GM12875 (cell line): ENCODE measurements at regions not wholly inside any gene's neighbourhood (a gene's known extent, or its start where the extent isn't known, plus 50 kb on each side); places are given as distances from the start of the nearest gene placed in this dataset.

ENCODE experiments used
- H3K4me3 ChIP-seq: one replicate; pipeline ENCODE4 v1.5.1; 2011; ENCODE audit warnings: low read depth, low read length, control low read depth
- TF ChIP-seq, protein P1 (sequence below): IDR thresholded peaks from 2 replicates; pipeline ENCODE4 v1.5.1; 2011; ENCODE audit warnings: low read depth, mild to moderate bottlenecking, control low read depth, inconsistent platforms, low read length, moderate library complexity, borderline replicate concordance; ENCODE audit not compliant: insufficient read depth

DNA sequence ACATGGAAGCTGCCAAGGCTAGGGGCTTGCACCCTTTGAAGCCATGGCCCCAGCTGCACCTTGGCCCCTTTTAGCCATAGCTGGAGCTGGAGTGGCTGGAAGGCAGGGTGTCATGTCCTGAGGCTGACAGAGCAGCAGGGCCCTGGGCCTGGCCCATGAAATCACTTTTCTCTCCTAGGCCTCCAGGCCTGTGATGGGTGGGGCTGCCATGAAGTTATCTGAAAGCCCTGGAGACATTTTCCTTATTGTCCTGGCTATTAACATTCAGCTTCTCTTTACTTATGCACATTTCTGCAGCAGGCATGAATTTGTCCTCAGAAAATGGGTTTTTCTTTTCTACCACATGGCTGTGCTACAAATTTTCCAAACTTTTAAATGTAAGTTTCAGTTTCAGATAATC lies 106.9 kb upstream of the ELMO1 start:
- TF ChIP-seq, protein P1, sequence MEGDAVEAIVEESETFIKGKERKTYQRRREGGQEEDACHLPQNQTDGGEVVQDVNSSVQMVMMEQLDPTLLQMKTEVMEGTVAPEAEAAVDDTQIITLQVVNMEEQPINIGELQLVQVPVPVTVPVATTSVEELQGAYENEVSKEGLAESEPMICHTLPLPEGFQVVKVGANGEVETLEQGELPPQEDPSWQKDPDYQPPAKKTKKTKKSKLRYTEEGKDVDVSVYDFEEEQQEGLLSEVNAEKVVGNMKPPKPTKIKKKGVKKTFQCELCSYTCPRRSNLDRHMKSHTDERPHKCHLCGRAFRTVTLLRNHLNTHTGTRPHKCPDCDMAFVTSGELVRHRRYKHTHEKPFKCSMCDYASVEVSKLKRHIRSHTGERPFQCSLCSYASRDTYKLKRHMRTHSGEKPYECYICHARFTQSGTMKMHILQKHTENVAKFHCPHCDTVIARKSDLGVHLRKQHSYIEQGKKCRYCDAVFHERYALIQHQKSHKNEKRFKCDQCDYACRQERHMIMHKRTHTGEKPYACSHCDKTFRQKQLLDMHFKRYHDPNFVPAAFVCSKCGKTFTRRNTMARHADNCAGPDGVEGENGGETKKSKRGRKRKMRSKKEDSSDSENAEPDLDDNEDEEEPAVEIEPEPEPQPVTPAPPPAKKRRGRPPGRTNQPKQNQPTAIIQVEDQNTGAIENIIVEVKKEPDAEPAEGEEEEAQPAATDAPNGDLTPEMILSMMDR, result no peak
- no peak overlapping the region for H3K4me3 ChIP-seq

DNA sequence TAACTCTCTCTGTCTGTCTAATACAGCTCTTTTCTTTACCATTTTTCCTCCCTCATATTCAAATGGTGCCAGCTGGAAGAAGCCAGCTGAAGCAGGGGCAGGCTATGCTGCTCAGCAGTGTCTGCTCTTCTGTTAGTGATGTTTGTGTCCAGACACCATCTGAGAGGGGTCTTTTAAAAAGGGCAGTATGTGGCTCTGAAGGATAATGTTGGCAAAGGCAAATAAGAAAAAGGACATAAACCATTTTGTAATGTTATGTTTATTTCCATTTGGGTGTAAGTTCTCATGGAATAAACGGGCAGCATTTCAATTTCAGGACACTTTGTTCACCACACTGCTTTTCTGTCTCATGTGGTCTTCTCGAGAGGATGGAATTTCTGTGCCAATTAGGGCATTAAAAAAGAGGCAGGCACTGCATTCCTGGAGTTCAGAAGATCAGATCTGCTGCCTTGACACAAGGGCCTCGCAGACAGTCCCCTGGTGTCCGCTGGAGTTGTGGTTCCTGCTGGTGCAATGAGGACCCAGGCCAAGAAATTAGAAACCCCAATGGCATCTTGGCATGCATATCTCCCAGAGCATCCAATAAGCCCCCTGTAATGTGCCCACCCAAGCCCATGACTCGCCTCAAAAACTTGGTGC lies 109.0 kb upstream of the ELMO1 start:
- TF ChIP-seq, protein P1, result no peak
- no peak overlapping the region for H3K4me3 ChIP-seq

DNA sequence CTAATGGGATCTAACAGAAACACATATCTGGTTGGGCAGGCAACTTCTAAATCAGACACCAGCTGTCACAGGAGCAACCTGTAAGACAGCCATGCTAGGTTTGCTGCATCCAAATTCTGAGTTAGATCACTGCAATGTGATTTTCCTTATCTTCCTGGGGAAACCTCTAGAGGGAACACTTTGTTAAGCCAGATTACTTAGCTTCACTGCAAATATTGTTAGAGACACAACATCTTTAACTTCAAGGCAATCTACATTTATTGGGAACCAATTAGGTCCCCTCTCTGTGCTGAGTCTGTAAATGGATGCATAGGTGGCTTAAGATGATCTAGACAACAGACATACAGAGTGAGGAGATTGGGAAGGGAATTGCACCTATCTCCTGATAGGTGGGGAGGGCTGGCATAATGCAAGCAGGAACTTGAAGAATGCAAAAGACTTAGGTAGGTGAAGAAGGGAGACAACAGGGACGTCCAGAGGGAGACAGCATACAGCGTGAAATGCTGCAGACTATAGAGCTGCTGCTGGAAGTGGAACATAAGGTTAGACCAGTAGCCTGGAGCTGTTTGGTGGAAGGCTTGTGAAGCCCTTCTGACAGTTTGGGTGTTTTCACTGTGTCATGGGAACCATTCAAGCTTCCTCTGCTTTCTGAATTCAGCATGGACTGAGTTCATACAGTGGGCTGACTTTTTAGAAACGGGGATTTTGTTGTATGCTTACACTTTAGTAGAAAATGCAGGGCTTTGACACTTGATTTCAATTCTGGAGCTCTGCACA lies 109.8 kb upstream of the ELMO1 start:
- TF ChIP-seq, protein P1, result no peak
- no peak overlapping the region for H3K4me3 ChIP-seq

DNA sequence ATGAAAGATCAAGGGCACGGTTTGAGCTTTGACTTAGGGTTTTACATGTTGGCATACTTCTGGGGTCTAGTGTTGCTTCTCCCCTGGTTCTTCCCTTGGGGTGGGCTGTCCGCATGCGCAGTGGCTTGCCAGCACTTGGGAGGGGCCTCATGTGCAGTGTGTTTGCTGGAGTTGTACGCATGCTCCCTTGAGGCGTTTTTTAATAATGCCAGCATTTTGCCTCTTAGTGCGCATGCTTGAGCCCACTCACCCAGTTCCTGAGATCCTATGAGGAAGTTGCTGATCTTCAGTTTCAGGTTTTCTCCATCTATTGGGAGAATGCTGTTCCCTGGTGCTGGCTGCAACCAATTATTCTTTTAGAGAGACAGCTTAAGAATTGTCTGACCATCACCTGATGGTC lies 113.4 kb upstream of the GPR141 start:
- TF ChIP-seq, protein P1, result no peak
- H3K4me3 ChIP-seq, result no peak overlapping the region

DNA sequence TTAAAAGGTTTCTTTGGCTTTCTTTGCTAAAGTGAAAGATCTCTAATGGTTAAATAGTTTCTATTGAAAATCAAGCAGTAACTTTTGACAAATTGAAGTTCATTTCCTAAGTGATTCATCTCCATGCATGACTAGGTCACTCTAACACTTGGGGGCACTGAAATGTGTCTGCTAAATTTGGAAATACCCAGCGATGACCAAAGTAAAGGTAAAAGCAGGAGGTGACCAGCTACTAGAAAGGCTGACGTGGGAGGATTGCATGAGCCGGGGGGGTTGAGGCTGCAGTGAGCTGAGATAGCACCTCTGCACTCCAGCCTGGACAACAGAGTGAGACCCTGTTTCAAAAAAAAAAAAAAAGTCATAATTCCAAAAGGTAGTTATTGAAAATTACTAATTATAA lies 111.8 kb upstream of the GPR141 start:
- H3K4me3 ChIP-seq, result no peak overlapping the region
- TF ChIP-seq, protein P1, result no peak

DNA sequence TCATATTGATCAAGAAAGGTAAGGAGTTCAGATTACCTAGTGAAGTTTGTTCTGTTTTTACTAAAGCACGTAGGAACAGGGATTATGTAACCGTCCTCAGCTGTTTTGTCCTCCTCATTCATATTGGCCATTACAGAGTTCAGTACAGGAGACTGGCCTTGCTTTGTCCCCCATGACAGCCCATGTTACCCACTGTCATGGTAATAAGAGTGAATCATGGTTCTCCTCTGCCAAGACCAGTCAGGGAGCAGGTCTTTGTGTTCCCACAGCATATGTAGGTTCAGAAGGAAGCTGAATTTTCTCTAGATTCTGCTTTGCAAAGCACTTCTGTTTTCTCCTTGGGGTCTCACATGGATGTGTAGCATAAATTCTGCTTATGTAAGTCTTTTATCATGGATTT lies 106.2 kb upstream of the GPR141 start:
- TF ChIP-seq, protein P1, result no peak
- no peak overlapping the region for H3K4me3 ChIP-seq

DNA sequence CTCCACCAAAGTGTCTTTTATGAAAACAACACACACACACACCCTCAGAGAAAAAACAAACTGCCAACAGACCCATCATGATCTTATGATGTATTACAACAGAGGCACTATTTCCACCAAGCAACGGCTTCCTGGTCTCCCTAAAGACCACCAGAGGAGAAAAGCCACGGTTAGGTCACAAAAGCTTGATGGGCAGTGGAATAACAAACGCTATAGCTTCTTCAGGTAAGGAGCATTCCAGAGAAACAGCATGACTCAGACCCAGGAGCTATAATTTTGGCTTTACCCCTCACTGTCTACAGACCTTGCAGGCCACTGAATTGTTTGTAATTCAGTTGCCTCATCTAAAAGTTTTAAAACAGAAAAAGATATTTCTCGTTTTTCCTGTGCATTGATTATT lies 105.7 kb upstream of the GPR141 start:
- TF ChIP-seq, protein P1, result no peak
- H3K4me3 ChIP-seq, result no peak overlapping the region
